G401.6 (cell line): ENCODE measurements at regions not wholly inside any gene's neighbourhood (a gene's known extent, or its start where the extent isn't known, plus 50 kb on each side); places are given as distances from the start of the nearest gene placed in this dataset.

ENCODE experiments used
- FAIRE-seq: peaks from 2 replicates; lab custom pipeline; 2012; peaks lifted over from hg19 to GRCh38; lab: Jason Lieb, UNC

GRCh38 chr2:15734674-15735483 lies 143.2 kb downstream of the DDX1 start:
- no peak for FAIRE-seq

- FAIRE-seq: no peak
Observed at GRCh38 chr2:15735484-15736326, 144.0 kb downstream of the DDX1 start.

GRCh38 chr2:15736396-15737180 lies 144.9 kb downstream of the DDX1 start:
- FAIRE-seq: no peak

- no peak for FAIRE-seq
Observed at GRCh38 chr2:15737314-15738224, 145.9 kb downstream of the DDX1 start.

GRCh38 chr2:15738225-15738546 lies 146.5 kb downstream of the DDX1 start:
- no peak for FAIRE-seq

- no peak for FAIRE-seq
Observed at GRCh38 chr2:15738943-15739342, 147.3 kb downstream of the DDX1 start.

GRCh38 chr2:15744820-15745219 lies 153.2 kb downstream of the DDX1 start:
- FAIRE-seq: no peak

- no peak for FAIRE-seq
Observed at GRCh38 chr2:15745350-15745749, 153.7 kb downstream of the DDX1 start.

- FAIRE-seq: no peak
Observed at GRCh38 chr2:15745907-15746702, 154.4 kb downstream of the DDX1 start.

GRCh38 chr2:15746703-15747550 lies 155.3 kb downstream of the DDX1 start:
- no peak for FAIRE-seq

- no peak for FAIRE-seq
Observed at GRCh38 chr2:15747603-15748471, 156.2 kb downstream of the DDX1 start.

GRCh38 chr2:15748736-15749323 lies 157.2 kb downstream of the DDX1 start:
- FAIRE-seq: no peak

GRCh38 chr2:15749460-15750432 lies 158.1 kb downstream of the DDX1 start:
- no peak for FAIRE-seq

GRCh38 chr2:15750433-15750814 lies 158.8 kb downstream of the DDX1 start:
- FAIRE-seq: no peak

- no peak for FAIRE-seq
Observed at GRCh38 chr2:15750822-15751329, 159.2 kb downstream of the DDX1 start.

- no peak for FAIRE-seq
Observed at GRCh38 chr2:15751477-15751876, 159.8 kb downstream of the DDX1 start.
